CD14-positive monocyte (primary cell): ENCODE measurements at regions not wholly inside any gene's neighbourhood (a gene's known extent, or its start where the extent isn't known, plus 50 kb on each side); places are given as distances from the start of the nearest gene placed in this dataset.

ENCODE experiments used
- DNase-seq, 3 donors: peaks; one replicate each; pipeline ENCODE4 v3.0.0-alpha.2; 2011 to 2022
- H2AFZ ChIP-seq: 2 replicates; pipeline ENCODE4 v1.6.0; 2012; ENCODE audit warnings: mild to moderate bottlenecking, low read depth, low read length, inconsistent platforms; ENCODE audit not compliant: insufficient read depth, poor library complexity, severe bottlenecking
- H3K27ac ChIP-seq, 2 donors: 1 replicate in 1 of 2; 2 replicates in 1 of 2; pipeline ENCODE4 v1.5.1; 2012 to 2013; ENCODE audit warnings: low read length in 2 of 2, control low read depth in 1 of 2, inconsistent platforms in 1 of 2, low read depth in 1 of 2, mild to moderate bottlenecking in 1 of 2
- H3K27me3 ChIP-seq, 2 donors: one replicate each; pipeline versions ENCODE4 v1.6.0 to v1.6.1; 2011 to 2013; ENCODE audit warnings: low read length in 2 of 2; ENCODE audit not compliant: control insufficient read depth in 2 of 2, insufficient read depth in 2 of 2
- H3K36me3 ChIP-seq, 2 donors: replicated peaks in 1 of 2; 1 replicate in 1 of 2; 2 replicates in 1 of 2; pipeline versions ENCODE4 v1.5.1 to v1.6.1; 2012 to 2013; ENCODE audit warnings: low read length in 2 of 2, control low read depth in 1 of 2, inconsistent platforms in 1 of 2, mild to moderate bottlenecking in 1 of 2; ENCODE audit not compliant: insufficient read depth in 2 of 2, control insufficient read depth in 1 of 2
- H3K4me1 ChIP-seq, 2 donors: 1 replicate in 1 of 2; 2 replicates in 1 of 2; pipeline versions ENCODE4 v1.5.1 to v1.6.1; 2012 to 2013; ENCODE audit warnings: low read length in 2 of 2, control low read depth in 1 of 2, inconsistent platforms in 1 of 2, mild to moderate bottlenecking in 1 of 2, moderate library complexity in 1 of 2; ENCODE audit not compliant: insufficient read depth in 2 of 2, control insufficient read depth in 1 of 2
- H3K4me2 ChIP-seq: replicated peaks from 2 replicates; pipeline ENCODE3; 2012; ENCODE audit warnings: low read length, moderate library complexity, mild to moderate bottlenecking; ENCODE audit not compliant: poor library complexity, severe bottlenecking; ENCODE audit errors: extremely low read depth
- H3K4me3 ChIP-seq, 3 experiments: fragments of 200-600 bp in 1 of 3; sonication (generic) in 1 of 3; replicated peaks in 1 of 3; 1 replicate in 2 of 3; 2 replicates in 1 of 3; pipeline ENCODE4 v1.5.1; 2011 to 2013; ENCODE audit warnings: low read length in 3 of 3, mild to moderate bottlenecking in 3 of 3, control low read depth in 2 of 3, low read depth in 2 of 3, inconsistent platforms in 1 of 3, moderate library complexity in 1 of 3
- H3K79me2 ChIP-seq: 2 replicates; pipeline ENCODE4 v1.6.0; 2012; ENCODE audit warnings: mild to moderate bottlenecking, control low read depth, inconsistent platforms, low read length, moderate library complexity; ENCODE audit not compliant: insufficient read depth
- H3K9ac ChIP-seq: 2 replicates; pipeline ENCODE4 v1.6.0; 2017; ENCODE audit warnings: low read length, mild to moderate bottlenecking; ENCODE audit not compliant: insufficient read depth, poor library complexity, severe bottlenecking
- H3K9me3 ChIP-seq, 2 donors: replicated peaks in 1 of 2; 1 replicate in 1 of 2; 2 replicates in 1 of 2; pipeline versions ENCODE4 v1.5.1 to v1.6.1; 2012 to 2013; ENCODE audit warnings: low read length in 2 of 2, control low read depth in 1 of 2; ENCODE audit not compliant: control insufficient read depth in 1 of 2, insufficient read depth in 1 of 2
- H4K20me1 ChIP-seq: 2 replicates; pipeline ENCODE4 v1.6.0; 2012; ENCODE audit warnings: mild to moderate bottlenecking, low read length, control low read depth, moderate library complexity; ENCODE audit not compliant: insufficient read depth
- H3K27ac Mint-ChIP-seq, 7 donors: one replicate each; pipeline ENCODE4 v1.8.0; 2020; ENCODE audit warnings: mild to moderate bottlenecking in 7 of 7, mixed read lengths in 7 of 7, moderate library complexity in 6 of 7, inconsistent platforms in 2 of 7
- H3K27me3 Mint-ChIP-seq, 3 donors: one replicate each; pipeline ENCODE4 v1.8.0; 2021 to 2022; ENCODE audit warnings: low read depth in 3 of 3, mild to moderate bottlenecking in 3 of 3, mixed read lengths in 3 of 3, moderate library complexity in 3 of 3, inconsistent platforms in 1 of 3
- H3K36me3 Mint-ChIP-seq, 2 donors: one replicate each; pipeline ENCODE4 v1.8.0; 2020; ENCODE audit warnings: mixed read lengths in 2 of 2, inconsistent platforms in 1 of 2, mild to moderate bottlenecking in 1 of 2
- H3K4me1 Mint-ChIP-seq: one replicate; pipeline ENCODE4 v1.8.0; 2020; ENCODE audit warnings: mild to moderate bottlenecking, mixed read lengths
- H3K4me3 Mint-ChIP-seq, 2 donors: one replicate each; pipeline ENCODE4 v1.8.0; 2020; ENCODE audit warnings: mild to moderate bottlenecking in 2 of 2, mixed read lengths in 2 of 2, moderate library complexity in 1 of 2
- H3K9me3 Mint-ChIP-seq, 7 donors: one replicate each; pipeline ENCODE4 v1.8.0; 2020 to 2022; ENCODE audit warnings: mixed read lengths in 7 of 7, mild to moderate bottlenecking in 6 of 7, moderate library complexity in 6 of 7, inconsistent platforms in 2 of 7
- CTCF ChIP-seq: fragments of 200-600 bp; IDR thresholded peaks from one replicate; pipeline ENCODE4 v1.8.0; 2022; ENCODE audit warnings: antibody characterized with exemption, mild to moderate bottlenecking
- WGBS: methylation state at CpG from one replicate; pipeline ENCODE4 v1.1.5; 2013; ENCODE audit warnings: missing lambda C conversion rate; ENCODE audit not compliant: insufficient coverage; 5-methylcytosine and 5-hydroxymethylcytosine counted together
- intact Hi-C, 2 donors: fragments of 100-400 bp; cut with micrococcal nuclease; formaldehyde crosslinking; loops; one replicate each; pipeline versions ENCODE4 v1.15.0 to v1.15.1; 2023

- no peak overlapping the region for H3K4me3 Mint-ChIP-seq
These were observed 111.6 kb upstream of the CD82 start for GRCh38 chr11:44453871-44454270.

GRCh38 chr11:44454666-44455065, 110.8 kb upstream of the CD82 start:
- intact Hi-C loops = no loop called here
- Histone ChIP-seq H3K27me3 (no peaks in the 10 kb centered on the region), H4K20me1 (no peaks in the 10 kb centered on the region), H2AFZ (no peak overlapping the region), H3K79me2 (no peaks in the 10 kb centered on the region), H3K4me3 (no peak overlapping the region), H3K9ac (no peak overlapping the region), H3K4me1 (no peaks in the 10 kb centered on the region), H3K4me2 (no peak overlapping the region), H3K36me3 (no peaks in the 10 kb centered on the region), H3K27ac (no peak overlapping the region), H3K9me3 (no peaks in the 10 kb centered on the region)
- 100% methylated on average over 2 of the region's 4 CpGs for WGBS
- Mint-ChIP-seq H3K27me3 (peaks cover 2 to 7% (median 4%) of the 10 kb centered on the region in 3 donors), H3K9me3 (peaks cover 0 to 2% (median 0%) of the 10 kb centered on the region in 7 donors), H3K27ac (no peak overlapping the region), H3K4me1 (no peaks in the 10 kb centered on the region), H3K4me3 (no peak overlapping the region), H3K36me3 (no peaks in the 10 kb centered on the region)
- DNase-seq = no peak
- TF ChIP-seq CTCF = no peak

More at GRCh38 chr11:44453871-44454270, 111.6 kb upstream of the CD82 start:
- Histone ChIP-seq H3K79me2 (no peaks in the 10 kb centered on the region), H3K4me1 (no peaks in the 10 kb centered on the region), H3K9ac (no peak overlapping the region), H3K27ac (no peak overlapping the region), H3K4me2 (no peak overlapping the region), H3K27me3 (no peaks in the 10 kb centered on the region), H3K36me3 (no peaks in the 10 kb centered on the region), H4K20me1 (no peaks in the 10 kb centered on the region), H3K4me3 (no peak overlapping the region), H2AFZ (no peak overlapping the region), H3K9me3 (no peaks in the 10 kb centered on the region)
- no peak for DNase-seq
- intact Hi-C loops = no loop called here
- TF ChIP-seq CTCF = no peak
- Mint-ChIP-seq H3K36me3 (no peaks in the 10 kb centered on the region), H3K4me1 (no peaks in the 10 kb centered on the region), H3K27ac (no peak overlapping the region), H3K9me3 (no peaks in the 10 kb centered on the region), H3K27me3 (peaks cover 2 to 7% (median 6%) of the 10 kb centered on the region in 3 donors)
- WGBS = 80% methylated on average over 1 of the region's 5 CpGs
